HG02885 (cell line): ENCODE measurements at regions not wholly inside any gene's neighbourhood (a gene's known extent, or its start where the extent isn't known, plus 50 kb on each side); places are given as distances from the start of the nearest gene placed in this dataset.
"Not testable (repeated sequence)": the region's sequence is repeated elsewhere in the genome, so short reads cannot be mapped to it uniquely, and the experiment has no call there.

Experiments
- ATAC-seq: cut with Tn5 transposase; IDR thresholded peaks from one replicate; pipeline ENCODE4 v1.9.1; 2021; ENCODE audit warnings: mild to moderate bottlenecking; ENCODE audit not compliant: unreplicated experiment, poor library complexity

DNA sequence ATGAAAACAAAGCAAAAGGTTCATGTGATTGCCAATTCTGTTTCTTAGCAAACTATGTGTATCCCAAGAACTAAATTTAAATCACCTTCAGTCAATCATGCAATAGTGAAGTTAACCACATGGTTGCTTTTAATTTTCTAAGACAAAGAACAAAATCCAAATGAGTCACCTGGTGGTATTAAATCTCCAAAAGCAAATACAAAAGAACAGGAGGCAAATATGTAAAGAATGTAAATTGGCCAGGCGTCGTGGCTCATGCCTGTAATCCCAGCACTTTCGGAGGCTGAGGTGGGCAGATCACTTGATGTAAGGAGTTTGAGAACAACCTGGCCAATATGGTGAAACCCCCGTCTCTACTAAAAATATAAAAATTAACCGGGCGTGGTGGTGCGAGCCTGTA, 54.2 kb upstream of the PIK3R4 start:
- no peak for ATAC-seq

DNA sequence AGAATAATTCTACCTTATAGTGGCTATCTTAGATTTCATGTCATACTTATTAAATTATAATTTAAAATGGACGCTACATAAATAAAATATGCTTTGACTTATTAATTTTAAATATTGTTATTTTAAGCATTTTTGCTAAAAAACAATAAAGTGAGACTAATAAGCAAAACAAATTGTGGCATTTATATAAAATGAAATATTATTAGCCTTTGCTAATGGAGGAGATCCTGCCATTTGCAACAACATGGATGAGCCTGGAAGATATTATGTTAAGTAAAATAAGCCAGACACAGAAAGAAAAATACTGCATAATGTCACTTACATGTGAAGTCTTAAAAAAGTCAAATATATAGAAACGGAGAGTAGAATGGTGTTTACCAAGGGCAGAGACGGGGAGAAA, 54.8 kb upstream of the PIK3R4 start:
- ATAC-seq = no peak

DNA sequence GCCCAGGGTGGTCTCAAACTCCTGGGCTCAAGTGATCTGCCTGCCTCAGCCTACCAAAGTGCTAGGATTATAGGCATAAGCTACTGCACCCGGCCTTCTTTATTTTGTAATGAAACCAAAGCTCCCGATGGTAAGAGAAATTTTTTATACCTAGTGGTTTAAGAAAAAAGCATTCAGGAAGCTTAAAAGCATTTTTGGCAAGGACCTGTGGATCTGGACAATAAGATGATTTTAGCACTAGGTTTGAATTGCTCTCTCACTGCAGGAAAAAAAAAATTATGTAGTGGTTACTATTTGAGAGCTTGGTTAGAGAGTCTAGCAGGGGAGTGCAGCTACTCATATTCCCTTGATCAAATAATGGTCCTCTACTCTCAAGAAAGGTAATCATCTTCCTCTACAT, 64.9 kb upstream of the PIK3R4 start:
- no peak for ATAC-seq

DNA sequence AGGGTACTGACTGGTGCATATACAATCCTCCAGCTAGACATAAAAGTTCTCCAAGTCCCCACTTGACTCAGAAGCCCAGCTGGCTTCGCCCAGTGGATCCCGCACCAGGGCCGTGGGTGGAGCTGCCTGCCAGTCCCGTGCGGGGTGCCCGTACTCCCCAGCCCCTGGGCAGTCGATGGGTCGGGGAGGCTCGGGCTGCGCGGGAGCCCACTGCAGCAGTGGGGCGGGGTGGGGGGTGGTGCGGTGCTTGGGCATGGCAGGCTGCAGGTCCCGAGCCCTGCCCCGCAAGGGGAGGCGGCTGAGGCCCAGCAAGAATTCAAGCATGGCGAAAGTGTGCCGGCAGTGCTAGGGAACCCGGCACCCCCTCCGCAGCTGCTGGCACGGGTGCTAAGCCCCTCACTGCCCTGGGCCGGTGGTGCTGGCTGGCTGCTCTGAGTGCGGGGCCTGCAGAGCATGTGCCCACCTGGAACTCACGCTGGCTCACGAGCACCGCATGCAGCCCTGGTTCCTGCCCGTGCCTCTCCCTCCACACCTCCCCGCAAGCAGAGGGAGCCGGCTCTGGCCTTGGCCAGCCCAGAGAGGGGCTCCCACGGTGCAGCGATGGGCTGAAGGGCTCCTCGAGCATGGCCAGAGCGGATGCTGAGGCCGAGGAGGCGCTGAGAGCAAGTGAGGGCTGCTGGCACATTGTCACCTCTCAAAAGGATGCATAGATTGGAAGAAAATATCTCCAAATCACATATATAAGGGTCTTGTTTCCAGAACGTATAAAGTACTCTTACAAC, 68.3 kb upstream of the PIK3R4 start:
- ATAC-seq = no peak

DNA sequence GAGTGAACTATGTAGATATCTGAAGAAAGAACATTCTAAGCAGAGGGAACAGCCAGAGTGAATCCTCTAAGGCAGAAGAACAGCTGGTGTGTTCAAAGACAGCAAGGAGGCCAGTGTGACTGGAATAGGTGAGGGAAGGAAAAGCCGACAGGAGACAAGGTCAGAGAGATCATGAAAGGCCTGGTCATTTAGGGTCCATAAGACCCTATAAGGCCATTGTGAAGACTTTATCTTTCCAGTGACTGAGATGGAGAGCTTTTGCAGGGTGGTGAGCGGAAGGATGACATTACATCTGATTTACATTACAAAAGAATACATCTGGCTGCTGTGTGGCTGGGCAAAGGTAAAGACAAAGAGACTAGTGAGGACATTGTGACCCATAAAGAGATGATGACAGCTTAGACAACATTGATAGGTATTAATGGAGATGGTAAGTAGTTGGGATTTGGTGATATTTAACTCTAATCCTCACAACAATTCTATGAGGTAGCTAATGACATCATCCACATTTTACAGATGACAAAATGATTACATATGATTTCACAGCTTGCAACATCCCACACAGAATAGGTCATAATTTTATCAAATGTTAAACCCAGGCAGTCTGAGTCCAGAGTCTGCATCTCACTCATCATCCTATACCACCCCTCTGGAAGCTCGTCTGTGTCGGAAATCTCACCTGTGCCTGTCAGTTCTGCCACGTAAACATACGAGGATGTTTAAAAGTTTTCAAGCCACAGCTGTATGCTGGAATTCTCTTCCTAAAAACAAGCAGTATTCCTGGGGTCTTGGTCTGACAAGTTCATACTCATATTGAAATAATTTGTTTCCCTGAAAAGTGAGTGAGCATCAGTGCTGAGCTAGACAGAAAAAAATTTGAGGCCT, 70.2 kb upstream of the PIK3R4 start:
- ATAC-seq = no peak

DNA sequence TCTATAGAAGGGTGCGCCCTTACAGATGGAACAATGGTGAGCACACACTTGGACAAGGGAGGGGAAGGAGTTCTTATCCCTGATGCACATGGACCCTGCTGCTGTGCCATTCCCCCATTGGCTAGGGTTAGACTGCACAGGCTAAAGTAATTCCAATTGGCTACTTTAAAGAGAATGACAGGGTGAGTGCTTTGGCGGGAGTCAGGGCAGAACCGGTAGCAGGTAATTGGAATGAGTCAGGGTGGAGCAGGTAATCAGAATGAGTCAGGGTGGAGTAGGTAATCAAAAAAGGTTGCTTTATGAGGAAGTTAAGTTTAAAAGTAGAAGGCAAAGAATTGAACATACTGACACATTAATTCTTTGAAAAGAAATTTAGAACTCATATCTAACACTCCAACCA, 71.4 kb upstream of the PIK3R4 start:
- ATAC-seq = not testable (repeated sequence)

DNA sequence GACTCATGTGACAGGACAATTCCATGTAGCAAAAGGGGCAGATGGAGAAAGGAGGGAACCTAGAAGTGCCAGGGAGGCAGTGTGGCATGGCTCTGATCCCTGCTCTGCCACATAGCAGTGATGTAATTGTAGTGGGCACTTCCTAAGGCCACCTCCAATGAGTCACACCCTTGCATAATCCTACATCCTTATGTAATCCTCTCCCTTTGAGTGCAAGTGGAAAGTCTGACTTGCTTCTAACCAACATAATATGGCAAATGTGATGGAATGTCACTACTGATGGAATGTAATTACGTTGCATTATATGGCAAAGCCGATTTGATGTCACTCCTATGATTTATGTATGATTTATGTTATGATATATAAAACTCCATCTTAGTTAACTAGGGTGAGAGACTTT, 72.9 kb upstream of the ATP2C1 start:
- no peak for ATAC-seq

DNA sequence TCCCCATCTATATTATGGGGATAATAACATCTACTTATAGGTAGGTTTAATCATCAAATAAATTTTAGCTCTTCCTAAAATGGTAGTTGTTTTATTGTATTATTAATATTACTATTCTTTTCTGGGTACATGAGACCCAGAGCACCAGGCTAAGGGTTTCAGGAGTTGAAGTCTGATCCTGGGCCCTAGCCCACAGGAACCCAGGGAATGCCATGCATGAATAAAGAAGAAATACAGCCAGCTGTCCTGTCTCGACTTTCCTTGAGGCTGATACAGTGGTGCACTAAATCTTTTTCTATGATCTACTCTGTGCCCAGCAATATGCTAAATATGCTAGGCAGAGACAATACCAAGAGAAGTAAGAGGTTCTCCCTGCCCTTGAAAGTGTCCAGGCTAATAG, 72.1 kb upstream of the ATP2C1 start:
- ATAC-seq = no peak

DNA sequence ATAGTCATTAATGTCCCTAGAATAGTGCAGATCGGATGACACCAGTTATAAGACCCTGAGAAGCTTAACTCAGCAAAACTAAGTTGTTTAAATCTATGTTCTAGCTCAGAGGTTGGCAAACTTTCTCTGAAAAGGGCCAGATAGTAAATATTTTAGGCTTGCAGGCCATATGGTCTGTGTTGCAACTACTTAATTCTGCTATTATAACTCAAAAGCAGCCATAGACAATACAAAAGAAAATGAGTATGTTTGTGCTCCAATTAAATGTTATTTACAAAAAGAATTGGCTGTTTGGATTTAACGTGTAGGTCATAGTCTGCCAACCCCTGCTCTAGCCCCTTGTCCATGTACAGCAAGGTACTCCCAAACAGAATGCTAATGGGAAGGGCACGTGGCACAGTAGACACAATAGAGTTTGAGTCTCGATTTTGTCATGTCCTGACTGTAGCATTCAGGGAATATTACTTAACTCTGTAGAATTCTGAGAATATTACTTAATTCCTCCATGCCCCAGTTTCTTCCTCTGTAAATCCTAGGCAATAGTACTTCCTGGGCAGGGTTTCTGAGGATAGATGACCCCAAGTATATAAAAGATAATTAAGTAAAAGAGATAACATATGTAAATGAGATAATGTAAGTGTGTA, 70.5 kb upstream of the ATP2C1 start:
- ATAC-seq = no peak

DNA sequence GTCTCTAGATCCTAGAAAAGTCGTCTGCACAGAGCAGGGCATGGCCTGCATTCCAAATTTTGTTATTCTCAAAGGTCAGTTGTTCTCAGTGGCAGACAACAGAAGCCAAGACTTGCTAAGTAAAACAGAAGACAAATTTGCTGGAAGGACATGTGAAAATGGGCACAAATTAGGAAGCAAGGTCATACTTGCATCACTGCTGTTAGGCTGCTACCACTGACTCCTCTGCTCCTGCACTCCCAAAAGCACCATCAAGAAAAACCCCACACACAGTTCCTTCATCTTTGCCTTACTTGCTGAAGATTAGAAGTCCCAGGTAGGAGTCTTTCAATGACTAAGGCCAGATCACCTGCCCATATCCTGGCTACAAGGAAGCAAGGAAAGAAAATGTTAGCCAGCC, 69.9 kb upstream of the ATP2C1 start:
- ATAC-seq = no peak

DNA sequence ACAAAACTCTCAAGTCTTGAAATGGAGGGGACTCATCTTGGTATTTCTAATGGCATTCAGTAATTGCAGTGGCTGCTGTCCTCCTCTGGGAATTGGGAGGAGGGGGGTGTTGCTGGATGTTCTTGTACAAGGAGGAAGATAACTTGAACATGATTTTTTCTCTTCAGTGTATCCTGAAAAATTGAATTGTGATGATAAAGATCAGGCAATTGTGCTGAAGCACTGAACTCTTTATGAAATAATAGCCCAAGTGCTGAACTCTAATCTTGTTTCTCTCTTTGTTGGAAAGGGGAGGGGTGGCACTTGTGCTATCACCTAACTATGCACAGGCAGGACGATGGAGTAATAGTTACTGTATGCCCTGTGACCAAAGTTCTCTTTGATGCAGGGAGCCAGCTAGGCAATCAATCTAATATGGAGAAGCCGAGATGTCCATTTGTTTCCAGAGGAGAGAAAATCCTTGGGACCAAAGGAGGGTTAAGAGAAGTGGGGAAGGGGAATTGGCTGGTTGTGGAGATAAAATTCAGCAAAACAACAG, 68.1 kb upstream of the ATP2C1 start:
- no peak for ATAC-seq

DNA sequence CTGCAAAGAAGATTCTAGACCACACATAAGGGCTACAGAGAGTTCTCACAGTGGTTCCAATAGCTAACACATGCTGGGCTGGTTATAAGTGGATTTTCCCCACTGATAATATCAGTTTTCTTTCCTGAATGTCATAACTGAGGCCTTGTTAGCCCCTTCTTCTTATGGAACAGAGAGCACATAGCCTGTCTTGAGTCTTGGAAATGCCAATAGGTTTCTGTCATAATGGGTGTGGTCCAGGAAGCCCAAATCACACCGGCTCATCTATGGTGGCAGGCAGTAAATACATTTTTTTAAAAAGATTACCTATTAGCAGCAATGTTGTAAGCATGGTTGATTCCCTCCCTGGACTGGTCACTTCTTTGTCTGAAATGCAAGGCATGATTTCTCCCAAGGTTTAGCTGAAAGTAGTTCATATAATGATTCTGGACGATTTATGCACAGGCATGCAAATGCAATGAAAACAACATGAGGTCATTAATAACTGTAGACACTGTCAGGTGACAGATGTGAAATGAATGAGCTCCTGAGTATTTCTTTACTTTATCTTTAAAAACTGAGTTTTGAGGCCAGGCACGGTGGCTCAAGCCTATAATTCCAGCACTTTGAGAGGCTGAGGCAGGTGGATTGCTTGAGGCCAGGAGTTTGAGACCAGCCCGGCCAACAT, 67.2 kb upstream of the ATP2C1 start:
- ATAC-seq = no peak

DNA sequence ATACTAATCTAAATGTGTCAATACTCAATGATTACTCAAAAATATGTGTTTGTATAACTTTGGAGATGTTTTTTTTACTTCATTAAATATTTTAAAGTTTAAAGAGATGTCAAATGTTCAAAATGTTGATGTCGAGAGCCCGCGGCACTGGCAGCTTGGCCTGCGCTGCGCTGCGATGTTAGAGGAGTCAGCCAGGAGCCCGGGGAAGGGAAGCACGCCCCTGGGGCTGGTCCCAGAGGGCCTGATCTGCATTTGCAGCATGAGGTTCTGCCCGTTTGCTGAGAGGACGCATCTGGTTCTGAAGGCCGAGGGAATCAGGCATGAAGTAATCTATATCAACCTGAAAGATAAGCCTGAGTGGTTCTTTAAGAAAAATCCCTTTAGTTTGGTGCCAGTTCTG, 66.4 kb upstream of the ATP2C1 start:
- ATAC-seq = no peak

DNA sequence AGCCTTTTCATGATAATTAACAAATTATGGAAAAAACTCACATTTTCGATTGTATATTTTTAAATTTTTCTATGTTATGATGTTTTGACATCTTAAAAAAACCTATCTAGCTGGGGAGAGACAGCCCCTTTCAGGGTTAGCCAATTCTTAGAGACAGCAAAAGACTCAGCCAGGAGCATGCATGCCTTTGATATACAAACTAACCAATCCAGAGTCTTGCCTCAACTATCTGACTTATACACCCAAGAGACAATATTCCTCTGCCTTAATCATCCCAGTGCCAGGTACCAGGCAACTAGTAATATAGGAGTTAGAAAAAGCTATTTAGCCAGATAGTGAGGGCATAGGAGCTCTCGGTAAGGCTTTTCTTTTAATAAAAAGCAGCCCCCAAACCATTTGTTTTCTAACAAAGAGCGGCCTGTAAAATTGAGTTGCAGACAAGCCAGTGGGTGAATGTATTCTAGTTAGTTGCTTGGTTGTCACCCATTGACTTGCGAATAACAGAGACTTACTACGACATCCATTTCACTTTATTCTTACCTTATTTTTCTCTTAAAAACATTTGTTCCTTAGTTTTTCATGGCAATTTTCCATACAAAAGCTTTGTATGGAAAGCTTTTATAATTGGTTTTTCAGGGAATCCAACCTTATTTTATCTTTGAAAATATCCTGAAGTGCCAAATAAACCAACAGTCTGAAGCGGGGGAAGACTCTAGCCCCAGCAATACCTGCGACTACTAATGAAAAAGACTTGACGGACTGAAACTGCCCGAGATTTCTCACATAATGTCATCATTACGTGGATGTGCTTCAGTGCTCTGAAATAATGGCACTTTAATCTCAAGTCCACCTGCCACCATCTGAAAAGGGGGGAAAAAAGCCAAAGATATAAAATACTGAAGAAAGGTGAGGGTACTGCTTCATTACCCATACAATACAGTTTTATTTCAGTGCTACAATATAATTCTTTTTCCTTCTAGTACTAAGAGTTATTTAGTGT, 64.6 kb upstream of the ATP2C1 start:
- ATAC-seq = no peak

DNA sequence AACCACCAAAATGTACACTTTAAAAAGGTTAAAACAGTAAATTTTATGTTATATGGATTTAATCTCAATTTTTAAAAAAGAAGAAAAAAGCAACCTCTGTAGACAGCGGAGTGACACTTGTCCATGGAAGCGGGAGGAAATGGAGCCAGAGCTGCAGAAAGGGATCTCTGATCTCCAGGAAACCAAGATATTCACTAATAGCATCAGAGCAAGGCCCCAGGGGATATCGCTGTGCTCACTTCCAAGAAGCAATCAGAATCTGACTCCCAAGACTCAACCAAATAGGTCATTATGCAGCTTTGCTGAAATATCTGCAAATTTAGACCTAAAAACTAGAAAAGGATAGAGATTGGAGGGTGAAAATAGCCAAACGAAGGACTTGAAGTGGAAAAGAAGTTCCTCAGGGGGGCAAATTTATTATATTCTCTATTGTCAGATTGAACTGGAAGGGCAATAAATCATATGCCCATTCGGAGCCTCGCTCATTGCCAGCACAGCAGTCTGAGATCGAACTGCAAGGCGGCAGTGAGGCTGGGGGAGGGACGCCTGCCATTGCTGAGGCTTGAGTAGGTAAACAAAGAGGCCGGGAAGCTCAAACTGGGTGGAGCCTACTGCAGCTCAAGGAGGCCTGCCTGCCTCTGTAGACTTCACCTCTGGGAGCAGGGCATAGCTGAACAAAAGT, 62.0 kb upstream of the ATP2C1 start:
- ATAC-seq = no peak

DNA sequence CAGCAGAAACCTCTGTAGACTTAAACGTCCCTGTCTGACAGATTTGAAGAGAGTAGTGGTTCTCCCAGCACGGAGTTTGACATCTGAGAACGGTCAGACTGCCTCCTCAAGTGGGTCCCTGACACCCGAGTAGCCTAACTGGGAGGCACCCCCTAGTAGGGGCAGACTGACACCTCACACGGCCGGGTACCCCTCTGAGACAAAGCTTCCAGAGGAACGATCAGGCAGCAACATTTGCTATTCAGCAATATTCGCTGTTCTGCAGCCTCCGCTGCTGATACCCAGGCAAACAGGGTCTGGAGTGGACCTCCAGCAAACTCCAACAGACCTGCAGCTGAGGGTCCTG, 61.5 kb upstream of the ATP2C1 start:
- ATAC-seq = not testable (repeated sequence)

DNA sequence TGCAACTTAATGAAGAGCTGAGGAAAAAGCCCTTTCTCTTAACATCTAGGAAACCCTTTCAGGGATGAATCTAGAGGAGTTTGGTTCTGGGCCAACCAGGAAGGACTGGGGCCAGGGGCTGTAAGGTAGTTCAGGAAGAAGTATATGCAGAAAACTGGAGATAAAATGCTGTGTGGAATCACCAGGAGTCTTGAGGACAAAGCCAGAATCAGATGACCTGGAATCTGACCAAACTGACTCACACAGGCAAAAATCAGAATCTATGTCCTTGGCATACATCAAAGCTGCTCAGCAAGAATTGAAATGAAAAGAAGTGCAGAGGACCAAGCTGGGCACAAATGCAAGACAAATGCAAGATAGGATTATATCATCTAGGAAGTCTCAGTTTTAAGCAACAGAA, 59.4 kb upstream of the ATP2C1 start:
- no peak for ATAC-seq

DNA sequence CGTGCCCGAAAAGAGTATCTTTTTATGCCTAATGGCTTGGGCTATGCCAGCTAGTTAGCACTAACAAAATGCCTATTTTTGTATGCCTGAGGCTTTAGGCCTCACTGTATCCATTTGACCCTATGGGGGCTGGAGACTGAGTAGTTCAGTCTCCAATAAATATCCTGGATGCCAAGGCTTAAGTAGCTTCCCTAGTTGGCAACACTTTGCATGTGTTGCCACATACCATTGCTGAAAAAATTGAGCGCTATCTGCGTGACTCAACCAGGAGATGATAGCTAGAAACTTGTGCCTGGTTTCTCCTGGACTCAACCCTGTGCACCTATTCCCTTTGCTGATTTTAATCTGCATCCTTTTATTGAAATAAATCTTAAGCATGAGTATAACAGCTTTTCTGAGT, 58.4 kb upstream of the ATP2C1 start:
- ATAC-seq = no peak
